ENCODE measurements at regions not wholly inside any gene's neighbourhood (a gene's known extent, or its start where the extent isn't known, plus 50 kb on each side); places are given as distances from the start of the nearest gene placed in this dataset.

DNA sequence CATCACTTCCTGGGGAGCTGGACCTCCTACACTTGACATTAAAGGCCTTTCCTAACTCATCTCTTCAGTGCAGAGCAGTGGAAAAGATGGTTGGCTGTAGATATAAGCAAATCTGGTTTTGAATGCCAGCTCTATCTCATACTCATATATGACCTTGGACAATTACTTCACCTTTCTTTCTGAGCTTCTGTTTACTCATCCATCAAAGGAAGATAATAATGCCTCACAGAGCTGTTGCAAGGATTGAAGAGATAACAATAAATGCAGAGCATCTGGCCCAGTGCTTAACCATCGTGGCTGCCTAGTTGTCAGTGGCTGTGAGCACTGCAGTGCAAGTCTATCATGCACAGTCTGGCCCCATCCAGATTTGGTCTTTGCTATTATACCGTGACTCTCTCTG is 148.1 kb upstream of the EOLA2 start:
- Histone ChIP-seq H3K27ac (ENCODE audit: low read depth in 2 of 2, low read length in 1 of 2) (peak overlapping the region; percentile 55 to 78; a peak in 3 of 4 replicates), H3K4me1 (ENCODE audit: control insufficient read depth in 1 of 2, insufficient read depth in 2 of 2, low read depth in 1 of 2, low read length in 1 of 2) (peaks cover 6 to 13% of the 10 kb centered on the region in 2 experiments), H3F3A (replicated peaks; ENCODE audit: insufficient read depth) (peaks cover 26% of the 10 kb centered on the region), H3K9me3 (no peaks in the 10 kb centered on the region), H3K27me3 (ENCODE audit: insufficient read depth) (no peaks in the 10 kb centered on the region), H3K36me3 (replicated peaks in 1 of 2; ENCODE audit: control insufficient read depth in 1 of 2, insufficient read depth in 2 of 2, low read length in 1 of 2) (no peaks in the 10 kb centered on the region), H3K4me2 (peak overlapping the region; percentile 6; the same call in 1 of the 2 replicates), H3K9ac (peak overlapping the region; percentile 15; the same call in 1 of the 2 replicates), H3K4me3 (ENCODE audit: low read depth in 2 of 2, low read length in 1 of 2) (no peak overlapping the region), H3K79me2 (ENCODE audit: insufficient read depth) (no peaks in the 10 kb centered on the region), H3K9me2 (no peaks in the 10 kb centered on the region), H4K20me1 (ENCODE audit: insufficient read depth) (no peaks in the 10 kb centered on the region), H2AFZ (ENCODE audit: low read depth) (0 out of 2 replicates have a peak overlapping the region, but pooled peaks have one; percentile 53)
- ChIA-PET POLR2A (no interaction called here), CTCF (interaction anchor here (1.0 kb wide), 1 partner anchor 123 kb away, joined by 3 read pairs; no protein-coding TSS in a partner anchor)
- 26% methylated on average over 2 of the region's 2 CpGs for WGBS (ENCODE audit: low lambda C conversion rate)
- peak; percentile 5 for DNase-seq
- TF ChIP-seq FOXJ3 (CRISPR knock-in tag; IDR thresholded peaks at IDR 0.05): no peak
- TF ChIP-seq JUND (IDR thresholded peaks at IDR 0.05): 0 out of 2 replicates have a peak, but pooled peaks have one; percentile 10
- peak; percentile 73 for TF ChIP-seq GATA2 (CRISPR knock-in tag; IDR thresholded peaks at IDR 0.05)
- no peak for TF ChIP-seq SIN3A (IDR thresholded peaks at IDR 0.05; ENCODE audit: borderline replicate concordance, low read depth, low read length)
- TF ChIP-seq MEF2A (IDR thresholded peaks at IDR 0.05; ENCODE audit: borderline replicate concordance, low read depth): no peak

- H3K4me3 ChIP-seq (ENCODE audit: low read depth in 2 of 2, low read length in 1 of 2): no peak overlapping the region
Measured at GRCh38 chrX:150087612-150088011, 149.3 kb upstream of the EOLA2 start.

More at GRCh38 chrX:150087612-150088011, 149.3 kb upstream of the EOLA2 start:
- Histone ChIP-seq H3F3A (replicated peaks; ENCODE audit: insufficient read depth) (peaks cover 26% of the 10 kb centered on the region), H3K9me2 (no peaks in the 10 kb centered on the region), H4K20me1 (ENCODE audit: insufficient read depth) (no peaks in the 10 kb centered on the region), H3K36me3 (replicated peaks in 1 of 2; ENCODE audit: control insufficient read depth in 1 of 2, insufficient read depth in 2 of 2, low read length in 1 of 2) (no peaks in the 10 kb centered on the region), H3K79me2 (ENCODE audit: insufficient read depth) (no peaks in the 10 kb centered on the region), H3K4me1 (ENCODE audit: control insufficient read depth in 1 of 2, insufficient read depth in 2 of 2, low read depth in 1 of 2, low read length in 1 of 2) (peaks cover 6 to 13% of the 10 kb centered on the region in 2 experiments), H3K9ac (no peak overlapping the region), H3K9me3 (no peaks in the 10 kb centered on the region), H3K27me3 (ENCODE audit: insufficient read depth) (no peaks in the 10 kb centered on the region), H2AFZ (ENCODE audit: low read depth) (no peak overlapping the region), H3K27ac (ENCODE audit: low read depth in 2 of 2, low read length in 1 of 2) (no peak overlapping the region), H3K4me2 (no peak overlapping the region)
- DNase-seq: no peak
- 78% methylated on average over 2 of the region's 2 CpGs for WGBS (ENCODE audit: low lambda C conversion rate)
- POLR2A ChIA-PET: no interaction called here
- CTCF ChIA-PET: no interaction called here
- TF ChIP-seq GATA2 (CRISPR knock-in tag; IDR thresholded peaks at IDR 0.05) (no peak), GABPA (IDR thresholded peaks at IDR 0.05; ENCODE audit: low read depth) (no peak), TCF12 (IDR thresholded peaks at IDR 0.05) (no peak), MAX (IDR thresholded peaks at IDR 0.05; ENCODE audit: low read depth) (no peak), FOXJ3 (CRISPR knock-in tag; IDR thresholded peaks at IDR 0.05) (no peak), ZBTB33 (IDR thresholded peaks at IDR 0.05; ENCODE audit: borderline replicate concordance, low read depth) (no peak), CHD2 (IDR thresholded peaks at IDR 0.05; ENCODE audit: low read length, partially characterized antibody) (no peak), TAF1 (IDR thresholded peaks at IDR 0.05; ENCODE audit: borderline replicate concordance, low read depth, low read length) (no peak), MEF2A (IDR thresholded peaks at IDR 0.05; ENCODE audit: borderline replicate concordance, low read depth) (no peak), YY1 (IDR thresholded peaks at IDR 0.05; ENCODE audit: low read depth) (no peak), NRF1 (IDR thresholded peaks at IDR 0.05; ENCODE audit: low read depth, low read length) (no peak), ELF1 (IDR thresholded peaks at IDR 0.05) (no peak), RCOR1 (IDR thresholded peaks at IDR 0.05; ENCODE audit: low read length) (no peak), REST (IDR thresholded peaks at IDR 0.05; ENCODE audit: low read depth, low read length) (no peak), FOXM1 (IDR thresholded peaks at IDR 0.05; ENCODE audit: low read depth) (no peak), NFIC (IDR thresholded peaks at IDR 0.05; ENCODE audit: borderline replicate concordance) (no peak), RAD21 (IDR thresholded peaks at IDR 0.05; ENCODE audit: low read length) (no peak)
- TF ChIP-seq, protein P1, sequence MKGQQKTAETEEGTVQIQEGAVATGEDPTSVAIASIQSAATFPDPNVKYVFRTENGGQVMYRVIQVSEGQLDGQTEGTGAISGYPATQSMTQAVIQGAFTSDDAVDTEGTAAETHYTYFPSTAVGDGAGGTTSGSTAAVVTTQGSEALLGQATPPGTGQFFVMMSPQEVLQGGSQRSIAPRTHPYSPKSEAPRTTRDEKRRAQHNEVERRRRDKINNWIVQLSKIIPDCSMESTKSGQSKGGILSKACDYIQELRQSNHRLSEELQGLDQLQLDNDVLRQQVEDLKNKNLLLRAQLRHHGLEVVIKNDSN (IDR thresholded peaks at IDR 0.05; ENCODE audit: borderline replicate concordance, low read depth): no peak
- TF ChIP-seq, protein P2, sequence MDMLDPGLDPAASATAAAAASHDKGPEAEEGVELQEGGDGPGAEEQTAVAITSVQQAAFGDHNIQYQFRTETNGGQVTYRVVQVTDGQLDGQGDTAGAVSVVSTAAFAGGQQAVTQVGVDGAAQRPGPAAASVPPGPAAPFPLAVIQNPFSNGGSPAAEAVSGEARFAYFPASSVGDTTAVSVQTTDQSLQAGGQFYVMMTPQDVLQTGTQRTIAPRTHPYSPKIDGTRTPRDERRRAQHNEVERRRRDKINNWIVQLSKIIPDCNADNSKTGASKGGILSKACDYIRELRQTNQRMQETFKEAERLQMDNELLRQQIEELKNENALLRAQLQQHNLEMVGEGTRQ (IDR thresholded peaks at IDR 0.05; ENCODE audit: borderline replicate concordance, low read depth, low read length): no peak
